ENCODE measurements at regions not wholly inside any gene's neighbourhood (a gene's known extent, or its start where the extent isn't known, plus 50 kb on each side); places are given as distances from the start of the nearest gene placed in this dataset.

- DNase-seq = no peak
Measured at GRCh38 chr14:98445718-98446117, 826.3 kb downstream of the BCL11B start.

GRCh38 chr14:98446508-98446907 lies 825.5 kb downstream of the BCL11B start:
- no peak for DNase-seq

- DNase-seq = no peak
Measured at GRCh38 chr14:98456231-98456630, 815.8 kb downstream of the BCL11B start.

GRCh38 chr14:98458702-98459101 lies 813.3 kb downstream of the BCL11B start:
- no peak for DNase-seq

- no peak for DNase-seq
Measured at GRCh38 chr14:98462908-98463307, 809.1 kb downstream of the BCL11B start.

GRCh38 chr14:98466807-98467206 lies 805.2 kb downstream of the BCL11B start:
- no peak for DNase-seq

- no peak for DNase-seq
Measured at GRCh38 chr14:98470663-98471062, 801.3 kb downstream of the BCL11B start.

- no peak for DNase-seq
Measured at GRCh38 chr14:98474900-98475299, 797.1 kb downstream of the BCL11B start.

- no peak for DNase-seq
Measured at GRCh38 chr14:98477935-98478334, 794.1 kb downstream of the BCL11B start.

- no peak for DNase-seq
Measured at GRCh38 chr14:98489115-98489514, 782.9 kb downstream of the BCL11B start.

- peak in 1 of 2 donors; percentile 10 for DNase-seq
Measured at GRCh38 chr14:98494582-98494981, 777.4 kb downstream of the BCL11B start.

GRCh38 chr14:98498019-98498885 lies 773.7 kb downstream of the BCL11B start:
- no peak for DNase-seq

- no peak for DNase-seq
Measured at GRCh38 chr14:98501335-98501734, 770.7 kb downstream of the BCL11B start.

- no peak for DNase-seq
Measured at GRCh38 chr14:98501836-98502235, 770.2 kb downstream of the BCL11B start.

GRCh38 chr14:98503086-98503815 lies 768.7 kb downstream of the BCL11B start:
- DNase-seq = no peak

GRCh38 chr14:98507264-98507663 lies 764.7 kb downstream of the BCL11B start:
- no peak for DNase-seq

GRCh38 chr14:98510392-98510791 lies 761.6 kb downstream of the BCL11B start:
- no peak for DNase-seq

- no peak for DNase-seq
Measured at GRCh38 chr14:98512501-98513251, 759.3 kb downstream of the BCL11B start.

- DNase-seq = no peak
Measured at GRCh38 chr14:98513558-98513957, 758.4 kb downstream of the BCL11B start.

GRCh38 chr14:98514016-98514415 lies 758.0 kb downstream of the BCL11B start:
- DNase-seq = no peak

GRCh38 chr14:98536256-98536655 lies 735.7 kb downstream of the BCL11B start:
- no peak for DNase-seq

- no peak for DNase-seq
Measured at GRCh38 chr14:98542316-98542715, 729.7 kb downstream of the BCL11B start.

GRCh38 chr14:98543074-98543473 lies 728.9 kb downstream of the BCL11B start:
- no peak for DNase-seq
